Testis (tissue), 2 donors: ENCODE measurements at regions not wholly inside any gene's neighbourhood (a gene's known extent, or its start where the extent isn't known, plus 50 kb on each side); places are given as distances from the start of the nearest gene placed in this dataset.

ENCODE experiments used
- DNase-seq: peaks from one replicate; pipeline ENCODE4 v3.0.0-alpha.2; 2019
- H3K27ac ChIP-seq, 2 donors: fragments of 200-600 bp; sonication (generic); one replicate each; pipeline ENCODE4 v1.5.1; 2019
- H3K27me3 ChIP-seq: fragments of 200-600 bp; sonication (generic); one replicate; pipeline ENCODE4 v1.5.1; 2019
- H3K36me3 ChIP-seq: fragments of 200-600 bp; sonication (generic); one replicate; pipeline ENCODE4 v1.5.1; 2017; ENCODE audit warnings: low read depth; ENCODE audit errors: missing control alignments
- H3K4me1 ChIP-seq: fragments of 200-600 bp; sonication (generic); one replicate; pipeline ENCODE4 v1.5.1; 2019
- H3K4me3 ChIP-seq, 2 donors: fragments of 200-600 bp; sonication (generic); one replicate each; pipeline ENCODE4 v1.5.1; 2017 to 2019
- H3K9me3 ChIP-seq: fragments of 200-600 bp; sonication (generic); one replicate; pipeline ENCODE4 v1.5.1; 2017
- CTCF ChIP-seq, 3 experiments: fragments of 450-650 bp in 2 of 3; fragments of 200-600 bp in 1 of 3; sonication (generic) in 1 of 3; IDR thresholded peaks; one replicate each; pipeline ENCODE4 v1.5.1; 2016 to 2019; ENCODE audit warnings: antibody characterized with exemption in 3 of 3, mild to moderate bottlenecking in 2 of 3, moderate library complexity in 1 of 3
- POLR2A ChIP-seq: fragments of 450-650 bp; IDR thresholded peaks from one replicate; pipeline ENCODE4 v1.6.1; 2017; ENCODE audit warnings: antibody characterized with exemption, mild to moderate bottlenecking, moderate library complexity
- WGBS, 2 donors: methylation state at CpG; one replicate each; pipeline ENCODE4 v1.1.5; 2018; 5-methylcytosine and 5-hydroxymethylcytosine counted together
- intact Hi-C: fragments of 100-400 bp; cut with DNase I; formaldehyde crosslinking; loops from one replicate; pipeline ENCODE4 v1.15.1; 2023; ENCODE audit warnings: low total_unique reads

GRCh38 chr7:28338041-28338440, 74.3 kb upstream of the CREB5 start:
- H3K27me3 ChIP-seq: no peaks in the 10 kb centered on the region
- H3K4me3 ChIP-seq: no peak overlapping the region
- H3K36me3 ChIP-seq: no peaks in the 10 kb centered on the region
- no peak overlapping the region for H3K27ac ChIP-seq
- no peak for TF ChIP-seq CTCF (IDR thresholded peaks at IDR 0.05)
- TF ChIP-seq POLR2A: no peak
- no peak for DNase-seq
- no peaks in the 10 kb centered on the region for H3K4me1 ChIP-seq
- no peaks in the 10 kb centered on the region for H3K9me3 ChIP-seq
- intact Hi-C loops: no loop called here
- 75 to 76% methylated on average over 3 of the region's 3 CpGs for WGBS, 2 donors

- 97 to 100% methylated on average over 1 of the region's 1 CpG for WGBS, 2 donors
- no peak overlapping the region for H3K27ac ChIP-seq
- no peaks in the 10 kb centered on the region for H3K27me3 ChIP-seq
- no peaks in the 10 kb centered on the region for H3K9me3 ChIP-seq
- H3K4me1 ChIP-seq: no peaks in the 10 kb centered on the region
- no peak for DNase-seq
- TF ChIP-seq POLR2A: no peak
- no peak for TF ChIP-seq CTCF (IDR thresholded peaks at IDR 0.05)
- no peak overlapping the region for H3K4me3 ChIP-seq
- H3K36me3 ChIP-seq: no peaks in the 10 kb centered on the region
- intact Hi-C loops: no loop called here
Measured at GRCh38 chr7:28343462-28343861, 68.9 kb upstream of the CREB5 start.

GRCh38 chr7:28346256-28346655, 66.1 kb upstream of the CREB5 start:
- H3K27me3 ChIP-seq: no peaks in the 10 kb centered on the region
- H3K4me3 ChIP-seq: no peak overlapping the region
- TF ChIP-seq CTCF (IDR thresholded peaks at IDR 0.05) (no peak), POLR2A (no peak)
- H3K27ac ChIP-seq: no peak overlapping the region
- no peaks in the 10 kb centered on the region for H3K9me3 ChIP-seq
- WGBS, 2 donors: 68 to 70% methylated on average over 1 of the region's 1 CpG
- no peak for DNase-seq
- H3K36me3 ChIP-seq: no peaks in the 10 kb centered on the region
- no peaks in the 10 kb centered on the region for H3K4me1 ChIP-seq
- intact Hi-C loops: no loop called here

GRCh38 chr7:28346676-28347363, 65.5 kb upstream of the CREB5 start:
- Histone ChIP-seq H3K36me3 (no peaks in the 10 kb centered on the region), H3K27me3 (no peaks in the 10 kb centered on the region), H3K4me3 (no peak overlapping the region), H3K9me3 (no peaks in the 10 kb centered on the region), H3K4me1 (no peaks in the 10 kb centered on the region), H3K27ac (no peak overlapping the region)
- WGBS, 2 donors: 66 to 78% methylated on average over 3 of the region's 3 CpGs
- intact Hi-C loops: no loop called here
- no peak for TF ChIP-seq POLR2A
- TF ChIP-seq CTCF (IDR thresholded peaks at IDR 0.05): no peak
- no peak for DNase-seq
